ENCODE measurements at regions not wholly inside any gene's neighbourhood (a gene's known extent, or its start where the extent isn't known, plus 50 kb on each side); places are given as distances from the start of the nearest gene placed in this dataset.

- Histone ChIP-seq H3K27ac (no peak overlapping the region), H3K27me3 (no peaks in the 10 kb centered on the region), H3K4me3 (no peak overlapping the region), H3K36me3 (replicated peaks in 1 of 2) (no peaks in the 10 kb centered on the region), H3K9me3 (replicated peaks in 1 of 3) (no peaks in the 10 kb centered on the region), H3K4me1 (replicated peaks in 1 of 2) (peaks cover 0 to 4% of the 10 kb centered on the region in 2 donors)
- WGBS, 4 donors, result 90 to 98% (median 95%) methylated on average over 6 to 7 of the region's 7 CpGs
- TF ChIP-seq POLR2A (IDR thresholded peaks at IDR 0.05), result no peak
- TF ChIP-seq, protein P1, sequence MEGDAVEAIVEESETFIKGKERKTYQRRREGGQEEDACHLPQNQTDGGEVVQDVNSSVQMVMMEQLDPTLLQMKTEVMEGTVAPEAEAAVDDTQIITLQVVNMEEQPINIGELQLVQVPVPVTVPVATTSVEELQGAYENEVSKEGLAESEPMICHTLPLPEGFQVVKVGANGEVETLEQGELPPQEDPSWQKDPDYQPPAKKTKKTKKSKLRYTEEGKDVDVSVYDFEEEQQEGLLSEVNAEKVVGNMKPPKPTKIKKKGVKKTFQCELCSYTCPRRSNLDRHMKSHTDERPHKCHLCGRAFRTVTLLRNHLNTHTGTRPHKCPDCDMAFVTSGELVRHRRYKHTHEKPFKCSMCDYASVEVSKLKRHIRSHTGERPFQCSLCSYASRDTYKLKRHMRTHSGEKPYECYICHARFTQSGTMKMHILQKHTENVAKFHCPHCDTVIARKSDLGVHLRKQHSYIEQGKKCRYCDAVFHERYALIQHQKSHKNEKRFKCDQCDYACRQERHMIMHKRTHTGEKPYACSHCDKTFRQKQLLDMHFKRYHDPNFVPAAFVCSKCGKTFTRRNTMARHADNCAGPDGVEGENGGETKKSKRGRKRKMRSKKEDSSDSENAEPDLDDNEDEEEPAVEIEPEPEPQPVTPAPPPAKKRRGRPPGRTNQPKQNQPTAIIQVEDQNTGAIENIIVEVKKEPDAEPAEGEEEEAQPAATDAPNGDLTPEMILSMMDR (IDR thresholded peaks at IDR 0.05), result no peak
- no peak for DNase-seq
- intact Hi-C loops (cut with DNase I), result no loop called here
Measured at GRCh38 chr4:14879683-14880082, 122.6 kb upstream of the CPEB2 start.

DNA sequence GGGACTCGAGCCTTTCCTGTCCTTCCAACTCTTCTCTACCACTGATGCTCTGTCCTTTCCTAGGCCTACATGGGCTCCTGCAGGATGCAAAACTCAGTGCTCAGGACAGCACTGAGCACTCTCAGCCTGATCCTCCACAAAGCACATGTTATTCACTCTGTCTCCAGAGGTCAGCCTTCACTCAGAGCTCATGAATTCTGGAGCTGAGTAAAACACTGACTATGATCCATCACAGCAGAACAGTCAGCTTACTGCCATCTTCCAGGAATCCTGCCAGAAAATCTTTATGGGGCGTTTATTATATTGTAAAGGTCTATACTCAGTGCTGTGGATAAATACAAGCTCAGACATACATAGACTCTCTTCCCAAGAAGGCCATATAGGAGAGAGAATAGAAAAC, 121.5 kb upstream of the CPEB2 start:
- Histone ChIP-seq H3K4me1 (replicated peaks in 1 of 2) (peaks cover 0 to 4% of the 10 kb centered on the region in 2 donors), H3K4me3 (no peak overlapping the region), H3K36me3 (replicated peaks in 1 of 2) (no peaks in the 10 kb centered on the region), H3K27me3 (no peaks in the 10 kb centered on the region), H3K9me3 (replicated peaks in 1 of 3) (no peaks in the 10 kb centered on the region), H3K27ac (no peak overlapping the region)
- intact Hi-C loops (cut with DNase I), result no loop called here
- WGBS, 4 donors, result 61 to 80% (median 74%) methylated on average over 2 of the region's 2 CpGs
- DNase-seq, result no peak
- no peak for TF ChIP-seq POLR2A (IDR thresholded peaks at IDR 0.05)
- TF ChIP-seq, protein P1 (IDR thresholded peaks at IDR 0.05), result no peak

DNA sequence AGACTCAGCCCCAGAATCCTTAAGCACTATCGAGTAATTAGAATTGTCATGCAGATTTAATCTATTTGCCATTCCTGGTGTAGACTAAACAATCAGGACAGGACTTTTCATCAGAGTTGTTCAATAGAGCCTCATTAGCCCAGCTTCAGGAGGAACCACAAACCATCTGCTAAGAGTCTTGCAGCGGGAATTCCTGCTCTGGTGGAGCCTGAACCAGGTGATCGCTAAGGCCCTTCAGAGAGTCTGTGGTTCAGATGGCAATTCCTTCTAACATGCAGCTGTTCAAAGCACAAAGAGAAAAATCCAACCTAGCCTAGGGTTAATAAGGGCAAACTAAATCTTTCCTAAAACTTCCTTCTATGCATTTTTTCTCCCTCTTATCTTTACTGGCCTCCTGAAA, 119.1 kb upstream of the CPEB2 start:
- Histone ChIP-seq H3K27me3 (no peaks in the 10 kb centered on the region), H3K4me3 (no peak overlapping the region), H3K36me3 (replicated peaks in 1 of 2) (no peaks in the 10 kb centered on the region), H3K9me3 (replicated peaks in 1 of 3) (no peaks in the 10 kb centered on the region), H3K27ac (no peak overlapping the region), H3K4me1 (replicated peaks in 1 of 2) (no peaks in the 10 kb centered on the region)
- TF ChIP-seq, protein P1 (IDR thresholded peaks at IDR 0.05), result no peak
- no peak for TF ChIP-seq POLR2A (IDR thresholded peaks at IDR 0.05)
- intact Hi-C loops (cut with DNase I), result no loop called here
- 89 to 100% (median 92%) methylated on average over 2 to 3 of the region's 3 CpGs for WGBS, 4 donors
- DNase-seq, result no peak

- no peak overlapping the region for H3K4me3 ChIP-seq
- no peak for TF ChIP-seq POLR2A (IDR thresholded peaks at IDR 0.05)
- TF ChIP-seq, protein P1 (IDR thresholded peaks at IDR 0.05), result no peak
- WGBS, 4 donors, result 78 to 86% (median 82%) methylated on average over 1 of the region's 1 CpG
- no peaks in the 10 kb centered on the region for H3K4me1 ChIP-seq (replicated peaks in 1 of 2)
- no peak overlapping the region for H3K27ac ChIP-seq
- no peaks in the 10 kb centered on the region for H3K27me3 ChIP-seq
- no peaks in the 10 kb centered on the region for H3K9me3 ChIP-seq (replicated peaks in 1 of 3)
- DNase-seq, result no peak
- intact Hi-C loops (cut with DNase I), result no loop called here
- H3K36me3 ChIP-seq (replicated peaks in 1 of 2), result no peaks in the 10 kb centered on the region
Measured at GRCh38 chr4:14883661-14884060, 118.6 kb upstream of the CPEB2 start.

Measured in adrenal gland (tissue), 9 donors.